ENCODE measurements at regions not wholly inside any gene's neighbourhood (a gene's known extent, or its start where the extent isn't known, plus 50 kb on each side); places are given as distances from the start of the nearest gene placed in this dataset.

- CTCF ChIA-PET = interaction anchor here (0.6 kb wide), 1 partner anchor 548 kb away, joined by 3 read pairs; no protein-coding TSS in a partner anchor
These were observed 106.4 kb downstream of the C1orf94 start for GRCh38 chr1:34283142-34283541.

GRCh38 chr1:34286511-34286910, 109.8 kb downstream of the C1orf94 start:
- Mint-ChIP-seq H3K27me3 (ENCODE audit: insufficient read depth, unreplicated experiment) (no peaks in the 10 kb centered on the region), H3K27ac (ENCODE audit: low read depth, unreplicated experiment) (no peak overlapping the region), H3K4me3 (ENCODE audit: unreplicated experiment) (no peak overlapping the region), H3K9me3 (ENCODE audit: unreplicated experiment) (peaks cover 40% of the 10 kb centered on the region), H3K4me1 (ENCODE audit: insufficient read depth, unreplicated experiment) (no peaks in the 10 kb centered on the region), H3K36me3 (ENCODE audit: insufficient read depth, unreplicated experiment) (no peaks in the 10 kb centered on the region)
- ChIA-PET POLR2A (no interaction called here), CTCF (no interaction called here)
- BruUV-seq (replicated peaks) = no TSS peak
- TF ChIP-seq, protein P1, sequence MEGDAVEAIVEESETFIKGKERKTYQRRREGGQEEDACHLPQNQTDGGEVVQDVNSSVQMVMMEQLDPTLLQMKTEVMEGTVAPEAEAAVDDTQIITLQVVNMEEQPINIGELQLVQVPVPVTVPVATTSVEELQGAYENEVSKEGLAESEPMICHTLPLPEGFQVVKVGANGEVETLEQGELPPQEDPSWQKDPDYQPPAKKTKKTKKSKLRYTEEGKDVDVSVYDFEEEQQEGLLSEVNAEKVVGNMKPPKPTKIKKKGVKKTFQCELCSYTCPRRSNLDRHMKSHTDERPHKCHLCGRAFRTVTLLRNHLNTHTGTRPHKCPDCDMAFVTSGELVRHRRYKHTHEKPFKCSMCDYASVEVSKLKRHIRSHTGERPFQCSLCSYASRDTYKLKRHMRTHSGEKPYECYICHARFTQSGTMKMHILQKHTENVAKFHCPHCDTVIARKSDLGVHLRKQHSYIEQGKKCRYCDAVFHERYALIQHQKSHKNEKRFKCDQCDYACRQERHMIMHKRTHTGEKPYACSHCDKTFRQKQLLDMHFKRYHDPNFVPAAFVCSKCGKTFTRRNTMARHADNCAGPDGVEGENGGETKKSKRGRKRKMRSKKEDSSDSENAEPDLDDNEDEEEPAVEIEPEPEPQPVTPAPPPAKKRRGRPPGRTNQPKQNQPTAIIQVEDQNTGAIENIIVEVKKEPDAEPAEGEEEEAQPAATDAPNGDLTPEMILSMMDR (IDR thresholded peaks at IDR 0.05; ENCODE audit: unreplicated experiment) = no peak
- DNase-seq (ENCODE audit: unreplicated experiment) = no peak
- intact Hi-C loops (cut with micrococcal nuclease) = no loop called here

More at GRCh38 chr1:34283142-34283541, 106.4 kb downstream of the C1orf94 start:
- no peak for DNase-seq (ENCODE audit: unreplicated experiment)
- no peak overlapping the region for H3K4me3 Mint-ChIP-seq (ENCODE audit: unreplicated experiment)
- no peaks in the 10 kb centered on the region for H3K27me3 Mint-ChIP-seq (ENCODE audit: insufficient read depth, unreplicated experiment)
- H3K4me1 Mint-ChIP-seq (ENCODE audit: insufficient read depth, unreplicated experiment) = no peaks in the 10 kb centered on the region
- H3K27ac Mint-ChIP-seq (ENCODE audit: low read depth, unreplicated experiment) = no peak overlapping the region
- peaks cover 58% of the 10 kb centered on the region for H3K9me3 Mint-ChIP-seq (ENCODE audit: unreplicated experiment)
- BruUV-seq (replicated peaks) = no TSS peak
- POLR2A ChIA-PET = no interaction called here
- intact Hi-C loops (cut with micrococcal nuclease) = no loop called here
- TF ChIP-seq, protein P1 (IDR thresholded peaks at IDR 0.05; ENCODE audit: unreplicated experiment) = no peak
- no peaks in the 10 kb centered on the region for H3K36me3 Mint-ChIP-seq (ENCODE audit: insufficient read depth, unreplicated experiment)

- no peak overlapping the region for H3K4me3 Mint-ChIP-seq (ENCODE audit: unreplicated experiment)
- TF ChIP-seq, protein P1 (IDR thresholded peaks at IDR 0.05; ENCODE audit: unreplicated experiment) = no peak
- no peaks in the 10 kb centered on the region for H3K4me1 Mint-ChIP-seq (ENCODE audit: insufficient read depth, unreplicated experiment)
- H3K27me3 Mint-ChIP-seq (ENCODE audit: insufficient read depth, unreplicated experiment) = no peaks in the 10 kb centered on the region
- H3K27ac Mint-ChIP-seq (ENCODE audit: low read depth, unreplicated experiment) = no peak overlapping the region
- peaks cover 16% of the 10 kb centered on the region for H3K9me3 Mint-ChIP-seq (ENCODE audit: unreplicated experiment)
- intact Hi-C loops (cut with micrococcal nuclease) = no loop called here
- ChIA-PET CTCF (interaction anchor here (0.7 kb wide), 1 partner anchor 10 kb away, joined by 3 read pairs; no protein-coding TSS in a partner anchor), POLR2A (no interaction called here)
- no peaks in the 10 kb centered on the region for H3K36me3 Mint-ChIP-seq (ENCODE audit: insufficient read depth, unreplicated experiment)
- BruUV-seq (replicated peaks) = no TSS peak
- no peak for DNase-seq (ENCODE audit: unreplicated experiment)
These were observed 114.1 kb downstream of the C1orf94 start for GRCh38 chr1:34290831-34291230.

DNA sequence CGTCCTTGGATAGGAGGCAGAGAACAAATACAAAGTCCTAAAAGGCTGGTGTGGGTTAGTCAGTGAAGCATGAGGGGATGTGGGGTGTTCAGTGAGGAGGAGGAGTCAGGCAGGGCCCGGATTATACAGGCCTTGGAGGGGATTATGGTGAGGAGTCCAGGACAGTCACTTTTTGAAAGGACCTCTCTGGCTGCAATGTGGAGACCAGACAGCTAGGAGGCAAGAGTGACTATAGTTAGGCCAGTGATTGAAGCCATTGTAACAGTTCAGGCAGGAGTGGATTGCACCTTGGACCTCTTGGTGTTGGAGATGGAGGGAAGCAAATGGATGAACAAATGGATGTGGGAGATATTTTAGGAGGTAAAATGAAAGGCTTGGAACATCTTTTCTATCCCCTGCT, 115.8 kb downstream of the C1orf94 start:
- peaks cover 22% of the 10 kb centered on the region for H3K9me3 Mint-ChIP-seq (ENCODE audit: unreplicated experiment)
- intact Hi-C loops (cut with micrococcal nuclease) = no loop called here

More for the DNA sequence above, 115.8 kb downstream of the C1orf94 start:
- BruUV-seq (replicated peaks) = no TSS peak
- TF ChIP-seq, protein P1 (IDR thresholded peaks at IDR 0.05; ENCODE audit: unreplicated experiment) = no peak
- Mint-ChIP-seq H3K36me3 (ENCODE audit: insufficient read depth, unreplicated experiment) (no peaks in the 10 kb centered on the region), H3K4me1 (ENCODE audit: insufficient read depth, unreplicated experiment) (no peaks in the 10 kb centered on the region), H3K27ac (ENCODE audit: low read depth, unreplicated experiment) (no peak overlapping the region), H3K27me3 (ENCODE audit: insufficient read depth, unreplicated experiment) (no peaks in the 10 kb centered on the region), H3K4me3 (ENCODE audit: unreplicated experiment) (no peak overlapping the region)
- CTCF ChIA-PET = no interaction called here
- DNase-seq (ENCODE audit: unreplicated experiment) = no peak
- POLR2A ChIA-PET = no interaction called here

Data from MCF 10A (cell line).